GM23248 (cell line): ENCODE measurements at regions not wholly inside any gene's neighbourhood (a gene's known extent, or its start where the extent isn't known, plus 50 kb on each side); places are given as distances from the start of the nearest gene placed in this dataset.

ENCODE experiments used
- EZH2 ChIP-seq: fragments of 200-600 bp; sonication (generic); IDR thresholded peaks from 2 replicates; pipeline ENCODE4 v1.6.1; 2018; ENCODE audit warnings: antibody characterized with exemption, mild to moderate bottlenecking; ENCODE audit not compliant: insufficient read depth, poor library complexity, severe bottlenecking
- EZH2phosphoT487 ChIP-seq: fragments of 200-600 bp; sonication (generic); IDR thresholded peaks from 2 replicates; pipeline ENCODE4 v1.6.1; 2018; ENCODE audit warnings: antibody characterized with exemption, moderate library complexity, mild to moderate bottlenecking, low read depth; ENCODE audit not compliant: insufficient read depth

DNA sequence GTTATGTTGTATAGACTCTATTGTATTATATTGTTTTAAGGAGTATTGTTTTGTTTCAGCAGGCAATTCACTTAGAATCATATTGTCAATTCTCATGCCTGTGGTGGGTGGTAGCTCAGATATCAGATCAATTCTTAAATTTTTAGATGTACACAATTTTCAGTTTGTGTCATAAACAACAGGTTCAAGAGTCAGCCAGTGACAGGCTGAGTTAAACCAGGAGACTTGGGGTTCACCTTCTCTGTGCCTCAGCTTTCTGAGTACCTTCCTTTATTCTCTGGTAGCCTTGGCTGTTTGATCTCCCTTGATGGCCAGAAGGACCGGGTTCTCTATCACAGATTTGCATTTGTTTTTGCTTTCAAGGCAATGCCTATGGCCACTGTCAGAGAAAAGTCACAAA is 199.9 kb upstream of the KCNMB2 start:
- TF ChIP-seq EZH2 (no peak), EZH2phosphoT487 (no peak)
